ENCODE measurements at regions not wholly inside any gene's neighbourhood (a gene's known extent, or its start where the extent isn't known, plus 50 kb on each side); places are given as distances from the start of the nearest gene placed in this dataset.
"Not testable (repeated sequence)": the region's sequence is repeated elsewhere in the genome, so short reads cannot be mapped to it uniquely, and the experiment has no call there.

- TF ChIP-seq CTCF (conservative IDR thresholded peaks at IDR 0.05; ENCODE audit: low read length); EZH2phosphoT487 (IDR thresholded peaks at IDR 0.05; ENCODE audit: borderline replicate concordance): not testable (repeated sequence)
These were observed 2395.9 kb upstream of the PCDH20 start for GRCh38 chr13:63811428-63812004.

All from Loucy (cell line).